ENCODE measurements at regions not wholly inside any gene's neighbourhood (a gene's known extent, or its start where the extent isn't known, plus 50 kb on each side); places are given as distances from the start of the nearest gene placed in this dataset.
"Not testable (repeated sequence)": the region's sequence is repeated elsewhere in the genome, so short reads cannot be mapped to it uniquely, and the experiment has no call there.

GRCh38 chr6:145275019-145275418 lies 460.3 kb downstream of the EPM2A start:
- no peak overlapping the region for H3K4me3 ChIP-seq (ENCODE audit: low read length)
- H3K9me3 ChIP-seq (ENCODE audit: low read length): no peaks in the 10 kb centered on the region
- no peak overlapping the region for H2AFZ ChIP-seq (ENCODE audit: low read depth, low read length)
- peaks cover 5% of the 10 kb centered on the region for H3K4me1 ChIP-seq (ENCODE audit: insufficient read depth, low read length)
- H3K36me3 ChIP-seq (ENCODE audit: insufficient read depth, low read length): no peaks in the 10 kb centered on the region
- no peaks in the 10 kb centered on the region for H3K27me3 ChIP-seq (ENCODE audit: insufficient read depth, low read length)

- no peak overlapping the region for H3K4me3 ChIP-seq (ENCODE audit: low read length)
- H3K4me1 ChIP-seq (ENCODE audit: insufficient read depth, low read length): peaks cover 5% of the 10 kb centered on the region
- H3K36me3 ChIP-seq (ENCODE audit: insufficient read depth, low read length): no peaks in the 10 kb centered on the region
- H3K9me3 ChIP-seq (ENCODE audit: low read length): no peaks in the 10 kb centered on the region
- no peaks in the 10 kb centered on the region for H3K27me3 ChIP-seq (ENCODE audit: insufficient read depth, low read length)
- H2AFZ ChIP-seq (ENCODE audit: low read depth, low read length): no peak overlapping the region
These were observed 459.5 kb downstream of the EPM2A start for GRCh38 chr6:145275787-145276186.

- no peaks in the 10 kb centered on the region for H3K9me3 ChIP-seq (ENCODE audit: low read length)
These were observed 458.6 kb downstream of the EPM2A start for GRCh38 chr6:145276756-145277155.

GRCh38 chr6:145277358-145278086 lies 457.8 kb downstream of the EPM2A start:
- Histone ChIP-seq H3K4me1 (ENCODE audit: insufficient read depth, low read length) (peaks cover 5% of the 10 kb centered on the region), H3K27me3 (ENCODE audit: insufficient read depth, low read length) (no peaks in the 10 kb centered on the region), H3K4me3 (ENCODE audit: low read length) (no peak overlapping the region), H3K36me3 (ENCODE audit: insufficient read depth, low read length) (no peaks in the 10 kb centered on the region), H3K9me3 (ENCODE audit: low read length) (no peaks in the 10 kb centered on the region), H2AFZ (ENCODE audit: low read depth, low read length) (no peak overlapping the region)

More at GRCh38 chr6:145276756-145277155, 458.6 kb downstream of the EPM2A start:
- Histone ChIP-seq H3K4me1 (ENCODE audit: insufficient read depth, low read length) (peaks cover 5% of the 10 kb centered on the region), H3K4me3 (ENCODE audit: low read length) (no peak overlapping the region), H3K36me3 (ENCODE audit: insufficient read depth, low read length) (no peaks in the 10 kb centered on the region), H2AFZ (ENCODE audit: low read depth, low read length) (no peak overlapping the region), H3K27me3 (ENCODE audit: insufficient read depth, low read length) (no peaks in the 10 kb centered on the region)

- Histone ChIP-seq H3K36me3 (ENCODE audit: insufficient read depth, low read length) (no peaks in the 10 kb centered on the region), H3K4me3 (ENCODE audit: low read length) (no peak overlapping the region), H3K9me3 (ENCODE audit: low read length) (no peaks in the 10 kb centered on the region), H3K4me1 (ENCODE audit: insufficient read depth, low read length) (peaks cover 5% of the 10 kb centered on the region), H3K27me3 (ENCODE audit: insufficient read depth, low read length) (no peaks in the 10 kb centered on the region), H2AFZ (ENCODE audit: low read depth, low read length) (no peak overlapping the region)
These were observed 457.0 kb downstream of the EPM2A start for GRCh38 chr6:145278163-145278807.

- H3K4me3 ChIP-seq (ENCODE audit: low read length): no peak overlapping the region
- H3K4me1 ChIP-seq (ENCODE audit: insufficient read depth, low read length): peaks cover 5% of the 10 kb centered on the region
- no peaks in the 10 kb centered on the region for H3K36me3 ChIP-seq (ENCODE audit: insufficient read depth, low read length)
- H2AFZ ChIP-seq (ENCODE audit: low read depth, low read length): no peak overlapping the region
- no peaks in the 10 kb centered on the region for H3K27me3 ChIP-seq (ENCODE audit: insufficient read depth, low read length)
- no peaks in the 10 kb centered on the region for H3K9me3 ChIP-seq (ENCODE audit: low read length)
These were observed 455.8 kb downstream of the EPM2A start for GRCh38 chr6:145279551-145279950.

- Histone ChIP-seq H3K9me3 (ENCODE audit: low read length) (no peaks in the 10 kb centered on the region), H3K36me3 (ENCODE audit: insufficient read depth, low read length) (no peaks in the 10 kb centered on the region), H3K4me1 (ENCODE audit: insufficient read depth, low read length) (peaks cover 5% of the 10 kb centered on the region), H3K4me3 (ENCODE audit: low read length) (no peak overlapping the region), H3K27me3 (ENCODE audit: insufficient read depth, low read length) (no peaks in the 10 kb centered on the region), H2AFZ (ENCODE audit: low read depth, low read length) (no peak overlapping the region)
These were observed 455.3 kb downstream of the EPM2A start for GRCh38 chr6:145279993-145280392.

GRCh38 chr6:145283209-145283608 lies 452.1 kb downstream of the EPM2A start:
- not testable (repeated sequence) for H2AFZ ChIP-seq (ENCODE audit: low read depth, low read length); H3K4me3 ChIP-seq (ENCODE audit: low read length); H3K36me3 ChIP-seq (ENCODE audit: insufficient read depth, low read length); H3K9me3 ChIP-seq (ENCODE audit: low read length); H3K27me3 ChIP-seq (ENCODE audit: insufficient read depth, low read length); H3K4me1 ChIP-seq (ENCODE audit: insufficient read depth, low read length)

GRCh38 chr6:145283856-145284255 lies 451.5 kb downstream of the EPM2A start:
- Histone ChIP-seq H3K9me3 (ENCODE audit: low read length) (no peaks in the 10 kb centered on the region), H2AFZ (ENCODE audit: low read depth, low read length) (no peak overlapping the region), H3K4me1 (ENCODE audit: insufficient read depth, low read length) (no peaks in the 10 kb centered on the region), H3K36me3 (ENCODE audit: insufficient read depth, low read length) (no peaks in the 10 kb centered on the region), H3K4me3 (ENCODE audit: low read length) (no peak overlapping the region), H3K27me3 (ENCODE audit: insufficient read depth, low read length) (no peaks in the 10 kb centered on the region)

- no peak overlapping the region for H2AFZ ChIP-seq (ENCODE audit: low read depth, low read length)
- H3K36me3 ChIP-seq (ENCODE audit: insufficient read depth, low read length): no peaks in the 10 kb centered on the region
- no peaks in the 10 kb centered on the region for H3K27me3 ChIP-seq (ENCODE audit: insufficient read depth, low read length)
- H3K4me3 ChIP-seq (ENCODE audit: low read length): no peak overlapping the region
- H3K4me1 ChIP-seq (ENCODE audit: insufficient read depth, low read length): no peaks in the 10 kb centered on the region
- no peaks in the 10 kb centered on the region for H3K9me3 ChIP-seq (ENCODE audit: low read length)
These were observed 448.4 kb downstream of the EPM2A start for GRCh38 chr6:145286916-145287315.

GRCh38 chr6:145289573-145289972 lies 445.7 kb downstream of the EPM2A start:
- no peaks in the 10 kb centered on the region for H3K4me1 ChIP-seq (ENCODE audit: insufficient read depth, low read length)
- no peak overlapping the region for H2AFZ ChIP-seq (ENCODE audit: low read depth, low read length)
- H3K9me3 ChIP-seq (ENCODE audit: low read length): no peaks in the 10 kb centered on the region
- H3K27me3 ChIP-seq (ENCODE audit: insufficient read depth, low read length): no peaks in the 10 kb centered on the region
- H3K4me3 ChIP-seq (ENCODE audit: low read length): no peak overlapping the region
- no peaks in the 10 kb centered on the region for H3K36me3 ChIP-seq (ENCODE audit: insufficient read depth, low read length)

- Histone ChIP-seq H2AFZ (ENCODE audit: low read depth, low read length) (no peak overlapping the region), H3K9me3 (ENCODE audit: low read length) (no peaks in the 10 kb centered on the region), H3K4me3 (ENCODE audit: low read length) (no peak overlapping the region), H3K27me3 (ENCODE audit: insufficient read depth, low read length) (no peaks in the 10 kb centered on the region), H3K4me1 (ENCODE audit: insufficient read depth, low read length) (no peaks in the 10 kb centered on the region), H3K36me3 (ENCODE audit: insufficient read depth, low read length) (no peaks in the 10 kb centered on the region)
These were observed 445.2 kb downstream of the EPM2A start for GRCh38 chr6:145290122-145290521.

- Histone ChIP-seq H3K4me1 (ENCODE audit: insufficient read depth, low read length) (no peaks in the 10 kb centered on the region), H3K4me3 (ENCODE audit: low read length) (no peak overlapping the region), H3K36me3 (ENCODE audit: insufficient read depth, low read length) (no peaks in the 10 kb centered on the region), H3K9me3 (ENCODE audit: low read length) (no peaks in the 10 kb centered on the region), H2AFZ (ENCODE audit: low read depth, low read length) (no peak overlapping the region), H3K27me3 (ENCODE audit: insufficient read depth, low read length) (no peaks in the 10 kb centered on the region)
These were observed 443.3 kb downstream of the EPM2A start for GRCh38 chr6:145292066-145292465.

- no peaks in the 10 kb centered on the region for H3K9me3 ChIP-seq (ENCODE audit: low read length)
These were observed 440.4 kb downstream of the EPM2A start for GRCh38 chr6:145294942-145295341.

More at GRCh38 chr6:145294942-145295341, 440.4 kb downstream of the EPM2A start:
- no peaks in the 10 kb centered on the region for H3K4me1 ChIP-seq (ENCODE audit: insufficient read depth, low read length)
- H2AFZ ChIP-seq (ENCODE audit: low read depth, low read length): no peak overlapping the region
- H3K36me3 ChIP-seq (ENCODE audit: insufficient read depth, low read length): no peaks in the 10 kb centered on the region
- no peak overlapping the region for H3K4me3 ChIP-seq (ENCODE audit: low read length)
- H3K27me3 ChIP-seq (ENCODE audit: insufficient read depth, low read length): no peaks in the 10 kb centered on the region

Data from neuron (in vitro differentiated cells).